Vagina (tissue), 2 donors: ENCODE measurements at regions not wholly inside any gene's neighbourhood (a gene's known extent, or its start where the extent isn't known, plus 50 kb on each side); places are given as distances from the start of the nearest gene placed in this dataset.

Source experiments
- POLR2A ChIP-seq, 2 donors: fragments of 450-650 bp; IDR thresholded peaks; one replicate each; pipeline ENCODE4 v1.6.1; 2017; ENCODE audit warnings: antibody characterized with exemption in 2 of 2, mild to moderate bottlenecking in 2 of 2, moderate library complexity in 2 of 2
- POLR2AphosphoS5 ChIP-seq, 2 donors: sonication (generic); formaldehyde crosslinking; IDR thresholded peaks; one replicate each; pipeline ENCODE4 v1.9.0; 2017; ENCODE audit warnings: antibody characterized with exemption in 2 of 2, mild to moderate bottlenecking in 2 of 2, low read depth in 1 of 2; ENCODE audit not compliant: insufficient read depth in 1 of 2
- TF ChIP-seq, protein P1 (sequence below), 3 experiments: fragments of 450-650 bp in 2 of 3; fragments of 200-600 bp in 1 of 3; sonication (generic) in 1 of 3; IDR thresholded peaks; one replicate each; pipeline ENCODE4 v1.5.1; 2017 to 2019; ENCODE audit warnings: antibody characterized with exemption in 3 of 3, mild to moderate bottlenecking in 2 of 3, moderate library complexity in 2 of 3

GRCh38 chr22:47544696-47545095 is 782.2 kb downstream of the TBC1D22A start:
- TF ChIP-seq, protein P1, sequence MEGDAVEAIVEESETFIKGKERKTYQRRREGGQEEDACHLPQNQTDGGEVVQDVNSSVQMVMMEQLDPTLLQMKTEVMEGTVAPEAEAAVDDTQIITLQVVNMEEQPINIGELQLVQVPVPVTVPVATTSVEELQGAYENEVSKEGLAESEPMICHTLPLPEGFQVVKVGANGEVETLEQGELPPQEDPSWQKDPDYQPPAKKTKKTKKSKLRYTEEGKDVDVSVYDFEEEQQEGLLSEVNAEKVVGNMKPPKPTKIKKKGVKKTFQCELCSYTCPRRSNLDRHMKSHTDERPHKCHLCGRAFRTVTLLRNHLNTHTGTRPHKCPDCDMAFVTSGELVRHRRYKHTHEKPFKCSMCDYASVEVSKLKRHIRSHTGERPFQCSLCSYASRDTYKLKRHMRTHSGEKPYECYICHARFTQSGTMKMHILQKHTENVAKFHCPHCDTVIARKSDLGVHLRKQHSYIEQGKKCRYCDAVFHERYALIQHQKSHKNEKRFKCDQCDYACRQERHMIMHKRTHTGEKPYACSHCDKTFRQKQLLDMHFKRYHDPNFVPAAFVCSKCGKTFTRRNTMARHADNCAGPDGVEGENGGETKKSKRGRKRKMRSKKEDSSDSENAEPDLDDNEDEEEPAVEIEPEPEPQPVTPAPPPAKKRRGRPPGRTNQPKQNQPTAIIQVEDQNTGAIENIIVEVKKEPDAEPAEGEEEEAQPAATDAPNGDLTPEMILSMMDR (IDR thresholded peaks at IDR 0.05), result no peak
- TF ChIP-seq POLR2A (IDR thresholded peaks at IDR 0.05) (no peak), POLR2AphosphoS5 (IDR thresholded peaks at IDR 0.05; ENCODE audit: insufficient read depth in 1 of 2, low read depth in 1 of 2) (no peak)
